IgD-negative memory B cell (primary cell): ENCODE measurements at regions not wholly inside any gene's neighbourhood (a gene's known extent, or its start where the extent isn't known, plus 50 kb on each side); places are given as distances from the start of the nearest gene placed in this dataset.

Experiments
- H3K27ac Mint-ChIP-seq, 3 donors: one replicate each; pipeline ENCODE4 v1.8.0; 2020 to 2022; ENCODE audit warnings: mild to moderate bottlenecking in 3 of 3, mixed read lengths in 3 of 3, moderate library complexity in 1 of 3
- H3K27me3 Mint-ChIP-seq: one replicate; pipeline ENCODE4 v1.8.0; 2021; ENCODE audit warnings: mixed read lengths
- H3K36me3 Mint-ChIP-seq: one replicate; pipeline ENCODE4 v1.8.0; 2020; ENCODE audit warnings: mild to moderate bottlenecking, mixed read lengths
- H3K4me1 Mint-ChIP-seq, 3 donors: one replicate each; pipeline ENCODE4 v1.8.0; 2020 to 2022; ENCODE audit warnings: mixed read lengths in 3 of 3, mild to moderate bottlenecking in 1 of 3
- H3K4me3 Mint-ChIP-seq, 4 donors: one replicate each; pipeline ENCODE4 v1.8.0; 2020 to 2022; ENCODE audit warnings: mild to moderate bottlenecking in 4 of 4, mixed read lengths in 4 of 4, moderate library complexity in 3 of 4
- H3K9me3 Mint-ChIP-seq, 3 donors: one replicate each; pipeline ENCODE4 v1.8.0; 2020 to 2021; ENCODE audit warnings: mixed read lengths in 3 of 3, mild to moderate bottlenecking in 1 of 3

- Mint-ChIP-seq H3K27me3 (peaks cover 3% of the 10 kb centered on the region), H3K27ac (no peak overlapping the region), H3K9me3 (peaks cover 0 to 3% (median 0%) of the 10 kb centered on the region in 3 donors), H3K4me3 (no peak overlapping the region), H3K4me1 (peaks cover 0 to 1% (median 0%) of the 10 kb centered on the region in 3 donors), H3K36me3 (no peaks in the 10 kb centered on the region)
Measured at GRCh38 chr3:72011485-72011884, 226.5 kb upstream of the PROK2 start.

DNA sequence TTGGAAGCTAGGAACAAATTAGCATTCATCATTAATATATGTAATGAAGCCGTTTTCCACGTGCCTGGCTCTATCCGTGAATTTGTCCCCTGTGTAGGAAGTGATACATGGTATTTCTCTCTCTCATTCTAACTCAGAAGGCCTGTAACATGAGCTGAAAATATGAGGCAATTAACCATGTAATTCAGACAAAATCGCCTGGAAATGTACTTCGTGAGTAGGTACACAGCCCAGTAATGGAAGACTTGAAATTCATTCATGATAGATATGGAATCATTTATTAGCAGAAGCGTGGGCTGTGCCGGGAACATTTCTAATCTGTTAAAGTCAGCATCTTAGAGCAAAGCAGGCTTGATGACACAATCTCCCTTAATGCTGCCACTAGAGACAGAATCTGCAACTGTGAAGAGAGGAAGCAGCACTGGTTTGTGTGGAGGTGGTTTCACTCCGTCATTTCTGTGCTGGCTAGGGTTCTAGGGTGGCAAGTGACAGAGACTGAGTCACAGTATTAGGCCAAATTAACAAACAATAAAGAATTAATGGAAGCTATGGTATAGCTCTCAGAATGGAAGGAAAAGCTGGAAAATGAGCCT lies 225.0 kb upstream of the PROK2 start:
- Mint-ChIP-seq H3K36me3 (no peaks in the 10 kb centered on the region), H3K4me1 (peaks cover 0 to 1% (median 0%) of the 10 kb centered on the region in 3 donors), H3K9me3 (peaks cover 0 to 3% (median 0%) of the 10 kb centered on the region in 3 donors), H3K27ac (no peak overlapping the region), H3K27me3 (peaks cover 8% of the 10 kb centered on the region), H3K4me3 (no peak overlapping the region)

- peaks cover 0 to 1% (median 0%) of the 10 kb centered on the region in 3 donors for H3K4me1 Mint-ChIP-seq
- no peak overlapping the region for H3K27ac Mint-ChIP-seq
- H3K27me3 Mint-ChIP-seq: peaks cover 12% of the 10 kb centered on the region
- H3K4me3 Mint-ChIP-seq: no peak overlapping the region
- H3K36me3 Mint-ChIP-seq: no peaks in the 10 kb centered on the region
- peaks cover 0 to 3% (median 0%) of the 10 kb centered on the region in 3 donors for H3K9me3 Mint-ChIP-seq
Measured at GRCh38 chr3:72008226-72008996, 223.5 kb upstream of the PROK2 start.

GRCh38 chr3:72006631-72007556 lies 221.9 kb upstream of the PROK2 start:
- H3K27me3 Mint-ChIP-seq: peaks cover 15% of the 10 kb centered on the region
- no peak overlapping the region for H3K4me3 Mint-ChIP-seq
- H3K27ac Mint-ChIP-seq: no peak overlapping the region
- H3K36me3 Mint-ChIP-seq: no peaks in the 10 kb centered on the region
- peaks cover 0 to 1% (median 0%) of the 10 kb centered on the region in 3 donors for H3K4me1 Mint-ChIP-seq
- peaks cover 0 to 3% (median 0%) of the 10 kb centered on the region in 3 donors for H3K9me3 Mint-ChIP-seq

DNA sequence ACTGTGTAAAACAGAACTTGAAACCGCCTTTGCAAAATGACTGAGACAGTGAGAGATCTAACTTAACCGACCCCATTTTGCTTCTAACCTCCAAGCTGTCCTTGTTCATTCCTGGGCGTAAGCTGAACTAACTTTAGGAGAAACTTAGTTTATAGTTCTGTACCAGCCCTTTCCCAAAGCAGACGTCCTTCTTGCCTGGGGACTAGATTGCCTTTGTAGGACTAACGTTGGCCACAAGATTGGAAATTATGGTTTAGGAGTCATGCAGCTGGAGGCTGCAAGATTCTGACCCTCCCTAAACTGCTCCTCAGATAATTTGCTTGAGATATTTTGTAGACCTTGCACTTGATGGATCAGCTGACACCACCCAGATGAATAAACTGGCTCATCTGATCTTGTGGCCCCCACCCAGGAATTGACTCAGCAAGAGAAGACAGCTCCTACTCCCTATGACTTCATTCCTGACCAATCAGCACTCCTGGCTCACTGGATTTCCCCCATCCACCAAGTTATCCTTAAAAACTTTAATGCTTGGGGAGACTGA lies 219.9 kb upstream of the PROK2 start:
- Mint-ChIP-seq H3K27ac (no peak overlapping the region), H3K9me3 (peaks cover 0 to 3% (median 0%) of the 10 kb centered on the region in 3 donors), H3K4me3 (no peak overlapping the region), H3K4me1 (peaks cover 0 to 1% (median 0%) of the 10 kb centered on the region in 3 donors), H3K36me3 (no peaks in the 10 kb centered on the region), H3K27me3 (peaks cover 15% of the 10 kb centered on the region)

DNA sequence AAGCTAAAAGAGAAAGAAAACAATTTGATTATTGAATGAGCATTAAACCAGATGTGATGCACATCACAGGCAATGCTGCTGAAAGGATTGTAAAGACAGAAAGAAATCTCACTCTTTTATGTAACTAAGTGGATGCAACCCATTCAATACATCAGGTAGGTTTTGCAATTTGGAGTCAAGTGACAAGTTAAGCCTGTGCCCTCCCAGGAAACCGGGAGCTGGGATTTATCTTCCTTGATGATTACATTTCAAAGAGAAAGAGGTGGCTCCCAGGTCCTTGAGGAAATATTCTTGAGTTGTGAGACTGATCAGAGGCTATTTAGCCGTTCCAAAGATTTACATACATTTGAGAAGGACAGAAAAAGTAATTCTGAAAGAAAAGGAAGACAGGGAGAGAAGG lies 219.0 kb upstream of the PROK2 start:
- peaks cover 15% of the 10 kb centered on the region for H3K27me3 Mint-ChIP-seq
- peaks cover 0 to 1% (median 0%) of the 10 kb centered on the region in 3 donors for H3K4me1 Mint-ChIP-seq
- H3K27ac Mint-ChIP-seq: no peak overlapping the region
- no peak overlapping the region for H3K4me3 Mint-ChIP-seq
- no peaks in the 10 kb centered on the region for H3K36me3 Mint-ChIP-seq
- no peaks in the 10 kb centered on the region for H3K9me3 Mint-ChIP-seq

DNA sequence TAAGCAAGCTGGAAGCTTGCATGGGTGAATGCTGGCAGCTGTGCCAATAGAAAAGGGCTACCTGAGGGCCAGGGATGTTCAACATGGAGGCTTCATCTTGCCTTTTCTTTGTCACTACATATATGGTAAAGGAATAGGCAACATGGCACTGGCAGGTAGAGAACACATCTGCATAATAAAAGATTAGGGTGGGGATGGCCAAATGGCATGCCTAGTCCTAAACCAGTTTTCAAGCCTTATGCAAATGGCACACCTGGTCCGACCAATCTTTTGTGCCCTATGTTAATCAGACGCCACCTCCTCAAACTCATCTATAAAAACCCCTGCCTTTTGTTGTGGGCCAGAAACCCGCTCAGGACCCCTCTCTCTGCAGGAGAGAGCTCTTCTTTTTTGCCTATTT lies 216.8 kb upstream of the PROK2 start:
- Mint-ChIP-seq H3K4me3 (no peak overlapping the region), H3K27ac (no peak overlapping the region), H3K36me3 (no peaks in the 10 kb centered on the region), H3K4me1 (no peaks in the 10 kb centered on the region), H3K27me3 (peaks cover 21% of the 10 kb centered on the region), H3K9me3 (no peaks in the 10 kb centered on the region)

- Mint-ChIP-seq H3K4me1 (no peaks in the 10 kb centered on the region), H3K27me3 (peaks cover 16% of the 10 kb centered on the region), H3K36me3 (no peaks in the 10 kb centered on the region), H3K9me3 (no peaks in the 10 kb centered on the region), H3K4me3 (no peak overlapping the region), H3K27ac (no peak overlapping the region)
Measured at GRCh38 chr3:71998995-71999673, 214.2 kb upstream of the PROK2 start.

- Mint-ChIP-seq H3K27ac (no peak overlapping the region), H3K4me1 (no peaks in the 10 kb centered on the region), H3K4me3 (no peak overlapping the region), H3K36me3 (no peaks in the 10 kb centered on the region), H3K27me3 (peaks cover 12% of the 10 kb centered on the region), H3K9me3 (no peaks in the 10 kb centered on the region)
Measured at GRCh38 chr3:71997066-71997653, 212.2 kb upstream of the PROK2 start.

- no peak overlapping the region for H3K27ac Mint-ChIP-seq
- no peak overlapping the region for H3K4me3 Mint-ChIP-seq
- no peaks in the 10 kb centered on the region for H3K4me1 Mint-ChIP-seq
- H3K9me3 Mint-ChIP-seq: peaks cover 1 to 3% (median 2%) of the 10 kb centered on the region in 3 donors
- H3K36me3 Mint-ChIP-seq: no peaks in the 10 kb centered on the region
- peaks cover 11% of the 10 kb centered on the region for H3K27me3 Mint-ChIP-seq
Measured at GRCh38 chr3:71994906-71995305, 210.0 kb upstream of the PROK2 start.

DNA sequence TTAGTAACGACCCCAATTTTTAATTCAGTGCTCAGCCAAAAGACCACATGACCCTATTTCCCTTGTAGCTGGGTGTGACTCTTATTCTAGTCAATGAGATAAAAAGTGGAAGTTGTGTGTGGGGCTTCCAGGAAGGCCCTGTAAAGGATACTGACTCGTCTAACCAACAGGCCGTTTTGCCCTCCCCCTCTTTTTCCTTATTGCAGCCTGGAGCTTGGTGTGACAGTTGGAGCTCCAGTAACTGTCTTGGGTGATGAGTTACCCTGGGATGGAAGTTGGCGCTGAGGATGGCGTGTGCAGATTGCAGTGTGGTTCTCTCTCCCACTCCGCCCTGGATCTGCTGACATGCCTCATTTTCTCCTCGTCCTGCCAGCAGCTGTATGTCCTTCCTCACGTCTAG lies 209.3 kb upstream of the PROK2 start:
- Mint-ChIP-seq H3K36me3 (no peaks in the 10 kb centered on the region), H3K4me3 (no peak overlapping the region), H3K9me3 (peaks cover 1 to 3% (median 2%) of the 10 kb centered on the region in 3 donors), H3K27ac (no peak overlapping the region), H3K27me3 (peaks cover 11% of the 10 kb centered on the region), H3K4me1 (no peaks in the 10 kb centered on the region)

GRCh38 chr3:71991681-71992080 lies 206.7 kb upstream of the PROK2 start:
- no peaks in the 10 kb centered on the region for H3K36me3 Mint-ChIP-seq
- no peak overlapping the region for H3K27ac Mint-ChIP-seq
- peaks cover under 1 to 4% (median 2%) of the 10 kb centered on the region in 3 donors for H3K4me1 Mint-ChIP-seq
- no peak overlapping the region for H3K4me3 Mint-ChIP-seq
- H3K27me3 Mint-ChIP-seq: peaks cover 8% of the 10 kb centered on the region
- peaks cover 1 to 3% (median 2%) of the 10 kb centered on the region in 3 donors for H3K9me3 Mint-ChIP-seq

- Mint-ChIP-seq H3K9me3 (peaks cover 1 to 3% (median 2%) of the 10 kb centered on the region in 3 donors), H3K4me1 (peaks cover 2 to 6% (median 4%) of the 10 kb centered on the region in 3 donors), H3K27ac (no peak overlapping the region), H3K36me3 (no peaks in the 10 kb centered on the region), H3K27me3 (peaks cover 13% of the 10 kb centered on the region), H3K4me3 (no peak overlapping the region)
Measured at GRCh38 chr3:71991046-71991445, 206.1 kb upstream of the PROK2 start.

DNA sequence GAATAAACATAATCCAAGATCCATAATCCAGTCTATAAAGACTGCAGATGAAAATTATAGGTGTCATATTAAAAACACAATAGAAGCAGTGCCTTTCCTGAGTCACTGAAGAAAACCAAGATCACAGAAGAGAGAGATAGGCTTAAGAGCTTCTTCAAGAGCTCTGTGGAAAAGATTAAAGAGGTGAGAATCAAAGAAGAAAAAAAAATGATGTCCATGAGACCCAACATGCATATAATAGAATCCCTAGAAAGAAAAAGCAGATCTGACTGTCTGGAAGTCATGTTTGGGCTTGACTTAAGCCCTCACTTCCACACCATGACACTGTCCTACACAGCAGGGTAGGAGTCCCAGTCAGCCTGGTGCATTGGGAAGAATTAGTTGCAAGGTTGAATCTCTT lies 205.6 kb upstream of the PROK2 start:
- no peaks in the 10 kb centered on the region for H3K36me3 Mint-ChIP-seq
- H3K4me3 Mint-ChIP-seq: no peak overlapping the region
- H3K27ac Mint-ChIP-seq: no peak overlapping the region
- peaks cover 1 to 3% (median 2%) of the 10 kb centered on the region in 3 donors for H3K9me3 Mint-ChIP-seq
- peaks cover 10% of the 10 kb centered on the region for H3K27me3 Mint-ChIP-seq
- peaks cover 2 to 6% (median 4%) of the 10 kb centered on the region in 3 donors for H3K4me1 Mint-ChIP-seq
